Glomerular endothelial cell (primary cell): ENCODE measurements at regions not wholly inside any gene's neighbourhood (a gene's known extent, or its start where the extent isn't known, plus 50 kb on each side); places are given as distances from the start of the nearest gene placed in this dataset.

ENCODE experiments used
- DNase-seq: peaks from one replicate; pipeline ENCODE4 v3.0.0-alpha.2; 2011; ENCODE audit warnings: low read depth, low spot score; ENCODE audit errors: extremely low read depth

GRCh38 chr2:6787376-6787775 lies 78.3 kb downstream of the CMPK2 start:
- DNase-seq: no peak

GRCh38 chr2:6788614-6789013 lies 77.1 kb downstream of the CMPK2 start:
- no peak for DNase-seq

DNA sequence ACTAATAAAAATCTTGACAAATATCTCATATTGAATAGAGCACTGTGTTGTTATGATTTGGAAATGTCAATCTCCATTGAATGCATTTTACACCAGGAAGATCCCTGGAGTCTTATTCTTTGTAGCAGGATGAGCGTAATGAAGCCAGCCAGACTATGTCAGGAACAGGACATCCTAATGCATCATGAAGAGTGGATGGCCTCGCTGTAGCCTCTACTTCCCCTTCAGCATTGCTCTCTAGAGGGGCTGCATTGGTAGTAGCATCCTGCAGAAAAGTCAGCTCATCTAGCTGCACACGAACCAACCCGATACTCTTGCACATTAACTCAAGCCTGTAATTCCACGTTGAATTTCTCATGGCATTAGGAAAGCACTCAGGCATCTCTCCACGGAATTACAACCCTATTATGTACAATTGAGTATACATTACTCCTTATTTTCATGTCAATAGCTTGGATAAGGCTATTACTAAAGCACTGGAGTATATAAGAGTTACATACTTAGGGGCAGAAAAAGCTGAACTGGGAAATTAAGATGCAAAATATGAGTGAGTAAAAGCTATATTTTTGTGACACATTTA lies 76.1 kb downstream of the CMPK2 start:
- DNase-seq: no peak

DNA sequence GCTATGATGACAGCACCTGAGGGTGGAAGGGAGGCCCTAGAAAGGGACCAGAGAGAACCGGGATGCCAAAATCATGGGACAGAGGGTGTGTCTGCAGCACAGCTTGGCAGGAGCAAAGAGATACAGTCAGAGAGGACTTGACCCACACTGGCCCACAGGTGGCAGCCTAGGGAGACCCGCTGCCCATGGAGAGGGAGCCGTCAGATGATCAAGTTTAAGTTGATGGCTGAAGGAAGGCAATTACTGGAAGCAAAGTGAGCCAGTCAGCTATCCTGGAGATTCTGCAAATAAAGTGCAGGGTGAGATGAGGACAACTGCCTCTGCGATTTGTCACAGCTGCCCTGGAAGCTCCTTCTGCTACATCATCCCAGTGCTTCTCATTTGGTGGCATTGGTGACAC lies 74.0 kb downstream of the CMPK2 start:
- DNase-seq: no peak

DNA sequence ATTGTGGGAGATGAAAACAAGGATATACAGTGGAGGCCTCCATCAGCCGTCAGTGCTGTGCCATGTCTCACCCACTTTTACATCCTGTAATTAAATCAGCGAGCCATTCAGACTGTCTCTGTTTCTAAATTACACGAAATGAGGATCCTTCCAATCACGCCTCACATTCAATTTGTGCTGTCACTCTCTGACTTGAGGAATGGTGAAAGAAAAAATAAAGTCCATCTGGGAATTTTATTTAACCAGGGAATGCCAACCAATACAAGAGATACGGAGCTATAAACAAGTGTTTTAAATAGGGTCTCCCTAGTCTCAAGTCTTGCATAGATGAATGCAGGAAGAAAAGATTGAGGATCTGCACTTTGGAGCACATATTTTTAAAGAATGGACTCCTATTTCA lies 72.8 kb downstream of the CMPK2 start:
- no peak for DNase-seq

DNA sequence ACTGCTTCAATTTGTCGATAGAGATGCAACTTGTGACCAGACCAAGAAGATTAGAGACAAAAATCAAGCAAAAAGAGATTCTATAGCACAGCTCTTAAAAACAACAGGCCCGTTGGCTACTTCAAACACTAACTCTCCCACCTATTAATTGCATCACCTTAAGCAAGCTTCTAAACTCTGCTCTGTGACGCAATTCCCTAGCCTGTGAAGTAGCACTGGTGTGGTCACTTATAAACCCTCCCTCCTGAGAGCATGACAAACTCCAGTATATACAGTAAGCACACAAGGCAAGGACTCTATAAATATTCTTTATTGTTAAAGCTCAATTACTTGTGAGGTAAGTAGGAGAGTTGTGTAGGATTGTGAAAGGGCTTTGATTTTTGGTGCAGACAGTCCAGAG lies 72.3 kb downstream of the CMPK2 start:
- no peak for DNase-seq

- DNase-seq: no peak
Measured at GRCh38 chr2:6793913-6794312, 71.8 kb downstream of the CMPK2 start.

GRCh38 chr2:6794448-6794847 lies 71.3 kb downstream of the CMPK2 start:
- DNase-seq: no peak
